Chondrocyte (in vitro differentiated cells): ENCODE measurements at regions not wholly inside any gene's neighbourhood (a gene's known extent, or its start where the extent isn't known, plus 50 kb on each side); places are given as distances from the start of the nearest gene placed in this dataset.

Experiments
- DNase-seq: peaks from one replicate; pipeline ENCODE4 v3.0.0; 2021; ENCODE audit warnings: mixed read lengths, low spot score
- H3K27ac Mint-ChIP-seq: one replicate; pipeline ENCODE4 v1.8.0; 2021; ENCODE audit warnings: mild to moderate bottlenecking, moderate library complexity, mixed read lengths; ENCODE audit not compliant: unreplicated experiment
- H3K27me3 Mint-ChIP-seq: 2 replicates; pipeline ENCODE4 v1.8.0; 2021; ENCODE audit warnings: low read depth, mixed read lengths
- H3K36me3 Mint-ChIP-seq: 2 replicates; pipeline ENCODE4 v1.8.0; 2021; ENCODE audit warnings: low read depth, mixed read lengths
- H3K4me1 Mint-ChIP-seq: 2 replicates; pipeline ENCODE4 v1.8.0; 2021; ENCODE audit warnings: low read depth, mild to moderate bottlenecking, mixed read lengths
- H3K4me3 Mint-ChIP-seq: one replicate; pipeline ENCODE4 v1.8.0; 2021; ENCODE audit warnings: mild to moderate bottlenecking, moderate library complexity, mixed read lengths; ENCODE audit not compliant: unreplicated experiment
- H3K9me3 Mint-ChIP-seq: 2 replicates; pipeline ENCODE4 v1.8.0; 2021; ENCODE audit warnings: low read depth, mixed read lengths
- CTCF ChIP-seq: fragments of 200-600 bp; sonication (generic); IDR thresholded peaks from 2 replicates; pipeline ENCODE4 v1.5.0; 2021; ENCODE audit warnings: antibody characterized with exemption, mild to moderate bottlenecking, moderate library complexity

GRCh38 chr12:131486451-131487230 is 224.2 kb upstream of the SFSWAP start:
- Mint-ChIP-seq H3K27ac (no peak overlapping the region), H3K4me1 (peaks cover 2% of the 10 kb centered on the region), H3K4me3 (no peak overlapping the region), H3K27me3 (peaks cover 11% of the 10 kb centered on the region), H3K36me3 (no peaks in the 10 kb centered on the region), H3K9me3 (no peaks in the 10 kb centered on the region)
- TF ChIP-seq CTCF: no peak
- DNase-seq: no peak

GRCh38 chr12:131487388-131488124 is 223.3 kb upstream of the SFSWAP start:
- peaks cover 11% of the 10 kb centered on the region for H3K27me3 Mint-ChIP-seq
- no peak for TF ChIP-seq CTCF
- H3K4me1 Mint-ChIP-seq: peaks cover 2% of the 10 kb centered on the region
- H3K9me3 Mint-ChIP-seq: no peaks in the 10 kb centered on the region
- no peak overlapping the region for H3K4me3 Mint-ChIP-seq
- no peak overlapping the region for H3K27ac Mint-ChIP-seq
- no peak for DNase-seq
- H3K36me3 Mint-ChIP-seq: no peaks in the 10 kb centered on the region

GRCh38 chr12:131489718-131490117 is 221.2 kb upstream of the SFSWAP start:
- peaks cover 2% of the 10 kb centered on the region for H3K4me1 Mint-ChIP-seq
- no peaks in the 10 kb centered on the region for H3K36me3 Mint-ChIP-seq
- DNase-seq: no peak
- H3K9me3 Mint-ChIP-seq: no peaks in the 10 kb centered on the region
- peaks cover 12% of the 10 kb centered on the region for H3K27me3 Mint-ChIP-seq
- no peak overlapping the region for H3K4me3 Mint-ChIP-seq
- TF ChIP-seq CTCF: no peak
- H3K27ac Mint-ChIP-seq: no peak overlapping the region

- no peaks in the 10 kb centered on the region for H3K36me3 Mint-ChIP-seq
- TF ChIP-seq CTCF: no peak
- no peak overlapping the region for H3K4me3 Mint-ChIP-seq
- H3K27ac Mint-ChIP-seq: no peak overlapping the region
- H3K27me3 Mint-ChIP-seq: peaks cover 10% of the 10 kb centered on the region
- peaks cover 2% of the 10 kb centered on the region for H3K4me1 Mint-ChIP-seq
- no peaks in the 10 kb centered on the region for H3K9me3 Mint-ChIP-seq
- DNase-seq: no peak
These were observed 219.7 kb upstream of the SFSWAP start for GRCh38 chr12:131491155-131491554.

GRCh38 chr12:131491916-131492490 is 218.9 kb upstream of the SFSWAP start:
- H3K4me1 Mint-ChIP-seq: peaks cover 2% of the 10 kb centered on the region
- no peak for TF ChIP-seq CTCF
- no peak overlapping the region for H3K27ac Mint-ChIP-seq
- no peak for DNase-seq
- H3K9me3 Mint-ChIP-seq: no peaks in the 10 kb centered on the region
- H3K27me3 Mint-ChIP-seq: peaks cover 11% of the 10 kb centered on the region
- no peak overlapping the region for H3K4me3 Mint-ChIP-seq
- H3K36me3 Mint-ChIP-seq: no peaks in the 10 kb centered on the region
